GM18907 (cell line): ENCODE measurements at regions not wholly inside any gene's neighbourhood (a gene's known extent, or its start where the extent isn't known, plus 50 kb on each side); places are given as distances from the start of the nearest gene placed in this dataset.
A peak's percentile ranks its signal among the peaks of the same experiment; 100 is the strongest.

Experiments used
- ATAC-seq: cut with Tn5 transposase; IDR thresholded peaks from one replicate; pipeline ENCODE4 v1.9.1; 2021; ENCODE audit warnings: mild to moderate bottlenecking, moderate library complexity; ENCODE audit not compliant: unreplicated experiment

DNA sequence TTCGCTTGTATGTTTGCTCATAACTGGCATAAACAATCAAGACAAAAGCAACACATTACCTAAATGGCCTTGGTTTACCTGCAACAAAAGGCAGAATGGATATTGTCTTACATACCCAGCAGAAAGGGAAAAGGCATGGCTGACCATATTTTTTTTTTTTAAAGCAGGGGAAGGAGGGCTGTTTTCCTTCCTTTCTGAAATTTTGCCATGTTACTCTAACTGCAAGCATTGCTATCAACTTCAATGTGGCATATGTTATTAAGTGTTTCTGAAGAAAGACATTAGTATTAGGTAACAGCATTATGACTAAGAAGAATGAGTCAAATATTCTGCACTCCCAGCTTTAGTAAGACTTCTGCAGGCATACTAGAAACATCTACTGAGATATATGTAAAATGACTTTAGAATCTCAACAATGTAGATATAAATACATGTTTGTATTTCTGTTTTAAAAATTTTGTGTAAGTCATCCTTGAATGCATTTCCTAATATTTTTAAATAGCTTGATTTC is 512.6 kb upstream of the FAM241A start:
- no peak for ATAC-seq

DNA sequence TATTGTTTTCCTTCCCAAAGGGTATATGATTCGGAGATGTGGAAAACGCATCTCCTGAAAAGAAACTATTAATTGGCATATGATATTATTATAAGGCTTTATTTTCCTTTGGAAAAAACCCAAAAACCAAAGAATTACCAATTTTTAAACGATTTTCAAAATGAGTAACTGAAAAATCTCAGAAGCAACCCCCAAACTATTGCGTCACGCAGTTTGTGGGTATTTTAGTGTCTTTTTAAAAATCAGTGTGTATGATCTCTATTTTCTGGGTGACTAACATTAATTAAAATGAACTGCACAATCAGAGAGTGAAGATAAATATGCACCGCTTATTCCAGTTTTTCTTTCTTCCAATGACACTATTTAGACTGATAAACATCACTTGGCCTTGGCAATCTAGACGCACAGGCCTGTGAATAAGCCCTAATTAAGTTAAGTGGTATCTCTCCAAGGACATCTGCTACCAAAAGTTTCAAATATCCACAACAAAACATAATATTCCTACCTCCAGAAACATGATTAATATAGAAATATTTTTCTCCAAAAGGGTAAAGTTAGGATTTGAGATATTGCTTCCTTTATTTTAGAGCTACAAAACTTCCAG is 511.5 kb upstream of the FAM241A start:
- ATAC-seq = no peak

DNA sequence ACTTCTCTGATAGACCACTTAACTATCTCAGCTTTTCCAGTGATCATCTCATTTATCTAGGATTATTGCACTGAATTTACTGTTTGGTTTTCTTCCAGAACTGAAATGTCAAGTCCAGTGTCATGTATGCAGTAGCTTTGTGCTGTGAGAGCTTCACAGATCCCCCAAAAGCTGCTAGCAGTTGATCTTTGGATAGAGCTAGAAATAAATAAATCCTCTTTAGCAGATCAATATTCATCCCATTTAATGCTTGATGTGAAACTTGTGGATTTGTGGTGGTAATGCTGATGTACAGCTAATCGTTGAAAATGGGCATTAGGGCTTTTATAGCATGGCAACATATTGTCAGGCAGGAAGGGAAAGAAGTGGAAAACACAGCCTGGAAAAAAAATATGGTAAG is 509.6 kb upstream of the FAM241A start:
- ATAC-seq = no peak

DNA sequence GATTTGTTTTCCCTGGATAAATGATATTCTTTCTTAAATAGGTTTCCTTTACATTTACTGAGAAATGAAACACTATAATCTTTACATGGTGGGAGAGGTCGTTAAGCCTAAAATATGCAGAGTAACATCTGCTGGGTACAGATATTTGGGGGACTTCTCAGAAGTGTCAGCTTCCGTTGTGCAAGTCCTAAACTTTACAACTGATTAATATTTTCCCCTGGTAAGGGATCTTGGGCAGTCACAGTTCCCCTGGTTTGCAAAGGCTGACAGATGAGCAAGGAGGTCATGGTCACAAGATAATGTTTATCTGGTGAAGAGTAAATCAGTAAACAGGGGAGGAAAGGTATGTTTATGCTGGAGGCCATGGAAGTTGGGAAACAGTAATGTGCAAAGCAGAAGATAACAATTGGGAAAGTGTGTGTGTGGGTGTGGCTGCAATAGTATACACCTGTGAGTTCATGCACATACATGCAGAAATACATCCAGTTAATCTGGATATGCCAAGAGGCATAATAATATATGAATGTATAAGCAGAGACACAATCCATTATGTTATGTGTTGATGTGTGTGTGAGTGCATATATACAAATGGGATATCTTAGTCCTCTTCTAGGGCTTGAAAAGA is 508.2 kb upstream of the FAM241A start:
- no peak for ATAC-seq

DNA sequence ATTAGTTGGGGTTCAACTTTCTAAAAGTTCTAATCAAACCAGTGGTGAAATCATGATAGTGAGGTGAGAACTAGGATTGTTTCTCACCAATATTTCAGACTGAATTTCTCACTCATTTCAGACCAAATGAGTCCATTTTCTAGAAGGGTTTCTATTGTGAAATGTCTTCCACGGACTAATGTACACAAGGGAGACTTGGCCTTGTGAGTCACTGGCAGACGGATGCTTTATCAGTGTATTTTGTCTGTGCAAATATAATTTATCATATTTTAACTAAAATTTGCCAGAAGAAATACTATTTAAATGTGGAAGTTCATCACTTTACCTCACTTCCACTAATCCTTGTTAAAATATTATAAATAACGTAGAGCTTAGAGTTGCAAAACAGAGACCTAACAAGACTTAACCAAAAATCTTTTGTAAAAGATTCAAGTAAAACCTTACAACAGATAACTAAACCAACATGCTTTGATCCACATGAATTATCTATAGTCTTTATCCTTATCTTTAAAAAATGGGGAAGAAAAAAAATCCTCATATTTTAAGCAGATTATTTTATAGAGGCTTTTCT is 506.0 kb upstream of the FAM241A start:
- no peak for ATAC-seq

DNA sequence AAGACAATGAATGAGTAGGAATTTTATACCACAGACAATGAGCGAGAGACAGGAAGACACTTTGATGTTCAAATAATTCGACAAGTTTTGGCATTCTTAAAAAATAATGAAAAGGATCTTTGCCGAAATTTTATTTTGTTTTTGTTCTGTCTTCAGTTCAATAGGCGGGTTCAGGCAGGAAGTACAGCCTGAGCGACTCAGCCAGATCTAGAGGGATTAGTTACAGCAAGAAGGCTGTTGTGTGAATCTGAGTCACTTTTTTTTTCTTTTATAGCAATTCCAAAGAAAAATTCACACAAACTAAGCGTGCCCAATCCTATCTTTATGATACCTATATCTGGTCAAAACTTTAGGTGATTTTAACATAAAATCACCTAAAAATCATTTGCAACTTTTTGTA is 505.4 kb upstream of the FAM241A start:
- no peak for ATAC-seq

DNA sequence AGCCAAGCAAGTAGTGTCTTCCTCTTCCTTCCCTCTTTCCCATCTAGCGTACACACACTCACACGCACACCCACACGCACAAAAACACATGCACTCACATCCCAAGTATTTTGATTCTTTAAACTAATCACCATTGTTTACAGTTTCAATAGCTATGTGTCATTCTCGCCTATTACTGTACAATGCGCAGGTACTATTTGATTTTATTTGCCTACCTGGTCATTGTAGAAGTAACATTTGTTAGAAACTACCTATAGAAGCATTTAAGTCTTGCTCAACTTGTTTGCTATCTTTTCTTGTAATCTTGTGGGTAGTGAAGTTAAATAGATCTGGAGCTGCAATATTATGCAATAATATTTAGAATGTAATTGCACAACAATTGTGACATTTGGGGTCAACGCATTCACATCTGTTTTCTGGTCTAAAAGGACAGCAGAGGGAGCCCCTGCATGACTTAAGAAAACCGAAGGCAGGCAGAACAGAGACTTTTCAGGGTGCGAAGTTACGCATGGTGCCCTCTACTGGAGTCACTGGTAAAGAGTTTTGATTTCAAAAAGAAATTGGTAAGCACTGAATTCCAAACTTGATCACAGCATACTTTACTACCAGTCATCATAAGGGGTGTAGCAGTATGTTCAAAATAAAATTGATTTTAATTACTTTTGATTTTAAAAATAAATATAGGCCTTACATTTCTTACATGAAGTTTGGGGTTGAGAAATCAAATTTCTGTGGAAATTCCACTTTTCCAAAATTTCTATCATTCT is 503.3 kb upstream of the FAM241A start:
- ATAC-seq = peak; percentile 97

DNA sequence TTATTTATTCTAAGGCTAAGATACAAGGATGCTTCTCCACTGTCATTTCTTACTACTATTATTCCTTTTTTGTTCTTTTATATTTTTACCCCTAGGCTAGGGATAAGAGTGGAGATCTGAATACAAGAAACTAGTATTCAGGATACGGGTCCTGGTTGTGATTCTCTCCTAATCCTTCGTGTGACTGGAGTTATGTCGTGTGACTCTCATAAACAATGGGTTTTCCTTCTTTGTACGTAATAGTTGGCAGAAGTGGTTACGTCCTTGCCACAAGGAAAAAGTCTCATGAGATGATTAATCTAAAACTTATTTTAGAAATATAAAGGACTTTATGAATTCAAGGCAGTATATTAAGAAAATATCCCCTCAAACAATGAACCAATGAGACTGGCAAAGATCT is 497.2 kb upstream of the FAM241A start:
- no peak for ATAC-seq

DNA sequence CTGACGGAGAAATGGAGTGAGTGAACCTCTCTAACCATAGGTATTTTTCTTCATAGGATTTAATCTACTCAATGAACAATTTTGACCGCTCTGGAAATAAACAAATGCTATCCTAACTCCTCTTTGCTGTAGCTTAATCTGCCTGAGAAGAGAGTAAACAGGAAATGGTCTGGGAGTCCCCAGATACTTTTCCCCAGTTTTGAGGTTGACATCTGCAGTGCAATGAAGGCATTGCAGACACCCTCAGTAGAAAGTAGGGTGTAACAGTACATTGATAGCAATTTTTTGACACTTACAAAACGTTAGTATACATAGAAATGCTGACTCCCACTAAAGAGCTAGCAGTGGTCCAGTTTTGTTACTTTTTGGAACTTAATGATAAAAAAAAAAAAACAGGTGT is 495.9 kb upstream of the FAM241A start:
- ATAC-seq = peak; percentile 83

DNA sequence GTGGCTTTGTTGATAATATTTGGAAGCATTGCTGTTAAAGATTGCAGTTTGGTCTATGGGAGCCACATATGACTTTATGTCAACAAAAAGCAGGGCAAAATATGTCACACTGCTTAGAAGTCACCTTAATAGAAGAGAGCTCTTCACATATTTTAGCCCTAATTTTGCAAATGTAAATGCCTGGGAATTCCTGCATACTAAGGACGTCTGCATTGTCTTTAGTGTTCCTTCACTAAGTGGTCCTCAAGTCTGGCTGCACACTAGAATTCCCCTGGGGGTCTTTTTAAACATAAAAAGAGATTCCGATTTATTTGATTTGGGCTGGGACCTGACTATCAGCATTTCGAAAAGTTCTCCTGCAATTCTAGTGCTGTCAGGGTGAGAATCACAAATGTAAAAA is 495.1 kb upstream of the FAM241A start:
- ATAC-seq = no peak

DNA sequence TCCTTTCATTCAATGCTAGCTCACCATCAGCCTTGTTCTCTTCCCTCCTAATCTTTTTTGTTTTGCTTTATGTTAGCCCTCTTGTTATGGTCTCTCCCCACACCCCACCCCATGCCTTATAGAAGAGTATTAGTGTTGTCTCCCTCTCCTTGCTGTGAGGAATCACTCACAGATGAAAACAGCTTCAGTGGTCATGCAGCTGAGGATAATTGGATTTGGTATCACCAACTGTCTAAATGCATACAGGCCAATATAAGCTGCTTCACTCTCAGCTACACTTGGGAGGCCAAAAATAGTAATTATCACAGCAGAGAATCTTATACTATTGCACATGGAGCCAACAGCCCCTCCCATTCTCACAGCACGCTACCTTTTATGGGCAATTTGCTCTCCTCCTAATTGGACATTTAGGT is 494.6 kb upstream of the FAM241A start:
- ATAC-seq = no peak

DNA sequence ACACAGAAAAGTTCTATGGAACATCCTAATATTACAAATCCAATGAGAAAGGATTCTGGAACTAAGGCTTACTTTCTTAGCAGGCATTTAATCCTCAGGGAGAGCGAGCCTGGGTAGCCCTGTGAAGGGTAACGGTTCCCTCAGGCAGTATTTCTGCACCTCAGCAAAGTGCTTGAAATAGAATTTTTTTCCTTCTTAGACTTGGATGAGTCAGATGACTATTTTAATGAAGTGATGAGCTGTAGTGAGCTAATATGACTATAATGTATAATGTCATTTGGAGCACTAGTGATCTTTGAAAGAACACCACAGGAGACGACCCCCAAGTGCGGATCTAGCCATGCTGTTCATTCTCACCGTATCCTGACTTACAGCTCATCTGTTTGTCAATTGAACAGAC is 493.0 kb upstream of the FAM241A start:
- ATAC-seq = no peak

DNA sequence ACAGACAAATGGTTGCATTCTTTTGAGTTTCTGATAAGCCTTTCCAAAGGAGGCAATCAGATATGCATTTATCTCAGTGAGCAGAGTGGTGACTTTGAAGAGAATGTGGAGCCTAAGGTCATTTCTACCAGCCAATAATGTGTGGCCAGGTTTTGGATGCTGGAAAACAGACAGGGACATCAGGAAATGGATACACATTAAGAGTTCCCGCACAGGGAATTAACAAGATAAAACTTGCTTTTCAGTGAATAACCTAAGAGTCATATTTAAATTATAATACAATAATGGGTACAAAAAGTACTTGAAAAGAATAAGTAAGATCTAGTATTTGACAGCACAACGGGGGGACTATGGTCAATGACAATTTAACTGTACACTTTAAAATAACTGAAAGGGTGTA is 492.3 kb upstream of the FAM241A start:
- no peak for ATAC-seq

DNA sequence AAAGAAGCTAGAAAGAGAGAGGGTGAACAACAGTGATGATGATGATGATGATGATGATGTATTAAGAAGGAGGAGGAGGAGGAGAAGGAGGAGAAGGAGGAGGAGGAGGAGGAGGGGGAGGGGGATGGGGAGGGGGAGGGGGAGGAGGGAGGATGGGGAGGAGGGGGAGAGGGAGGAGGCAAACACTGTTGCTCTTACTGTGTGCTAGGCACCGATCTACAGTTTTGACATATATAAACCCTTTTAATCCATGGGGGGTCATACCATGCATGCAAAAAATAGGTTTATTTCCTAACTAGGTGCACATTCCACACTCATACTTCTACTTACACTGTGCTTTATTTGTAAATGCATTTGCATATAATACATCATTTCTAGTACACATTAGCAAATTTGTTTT is 482.8 kb upstream of the FAM241A start:
- no peak for ATAC-seq

DNA sequence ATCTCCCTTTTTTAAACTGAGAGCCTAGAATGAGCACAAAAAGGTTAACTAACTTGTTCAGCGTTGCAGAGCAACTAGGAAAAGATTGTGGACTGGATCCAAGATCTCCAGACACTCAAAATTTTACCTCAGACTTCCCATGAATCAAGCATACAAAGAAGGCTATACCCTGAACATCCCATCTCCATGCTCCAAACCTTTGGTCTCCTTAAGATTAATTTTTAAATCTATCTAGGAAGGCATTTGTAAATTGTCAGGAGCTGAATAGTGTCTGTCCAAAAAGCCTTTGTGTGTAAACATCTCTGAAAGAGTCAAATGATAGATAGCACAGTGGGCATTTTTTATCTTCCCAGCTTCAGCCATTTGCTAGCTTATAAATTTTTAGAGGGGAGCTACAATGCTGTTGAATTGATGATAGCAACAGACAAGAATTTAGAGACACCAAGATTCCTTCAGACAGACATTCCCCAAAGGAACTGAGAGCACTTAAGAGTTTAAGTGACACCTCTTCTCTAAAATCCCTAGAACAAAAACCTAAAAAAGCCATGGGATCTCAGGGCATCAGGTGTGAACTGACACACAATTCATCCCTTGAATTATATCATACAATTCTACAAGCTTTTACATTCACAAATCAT is 480.8 kb upstream of the FAM241A start:
- no peak for ATAC-seq

DNA sequence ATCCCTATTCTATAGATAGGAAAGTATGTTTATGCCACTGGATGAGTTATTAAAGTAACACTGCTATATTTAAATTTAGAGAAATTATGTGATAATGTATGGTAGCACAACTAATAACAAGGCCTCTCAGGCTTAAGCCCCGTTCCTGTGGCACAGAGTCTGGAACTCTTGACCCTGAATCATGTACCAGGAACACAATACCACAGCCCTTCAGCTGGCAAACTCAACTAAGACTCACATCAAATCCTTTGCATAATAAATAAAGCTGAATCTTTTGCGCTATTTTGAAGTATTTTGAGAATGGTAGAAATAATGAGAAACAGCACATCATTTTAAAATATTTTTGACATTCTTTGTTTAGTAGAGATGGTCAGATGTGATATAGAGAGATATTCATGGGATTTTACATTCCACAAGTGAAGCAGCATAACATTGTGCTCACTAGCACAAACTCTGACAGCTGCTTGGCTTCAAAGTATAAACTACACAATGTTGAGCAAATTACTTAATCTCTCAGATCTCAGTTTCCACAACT is 478.4 kb upstream of the FAM241A start:
- no peak for ATAC-seq

DNA sequence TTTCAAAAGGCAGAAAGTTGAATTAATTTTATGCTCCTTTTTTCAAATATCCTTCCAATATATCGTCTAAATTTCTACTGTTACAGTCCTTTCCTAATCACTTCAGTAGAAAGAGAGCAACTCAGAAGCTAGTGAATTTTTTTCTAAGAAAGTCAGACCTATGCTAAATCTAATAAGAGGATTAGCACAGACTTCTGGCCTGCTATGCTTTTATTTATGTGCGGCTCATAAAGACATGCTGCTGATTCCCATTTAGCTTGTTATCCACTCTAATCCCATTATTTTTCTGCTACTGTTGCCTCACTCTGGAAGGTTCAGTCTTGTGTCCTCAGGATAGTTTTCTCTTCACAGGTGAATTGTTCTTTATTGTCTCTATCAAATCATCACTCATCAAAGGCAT is 473.5 kb upstream of the FAM241A start:
- ATAC-seq = no peak

DNA sequence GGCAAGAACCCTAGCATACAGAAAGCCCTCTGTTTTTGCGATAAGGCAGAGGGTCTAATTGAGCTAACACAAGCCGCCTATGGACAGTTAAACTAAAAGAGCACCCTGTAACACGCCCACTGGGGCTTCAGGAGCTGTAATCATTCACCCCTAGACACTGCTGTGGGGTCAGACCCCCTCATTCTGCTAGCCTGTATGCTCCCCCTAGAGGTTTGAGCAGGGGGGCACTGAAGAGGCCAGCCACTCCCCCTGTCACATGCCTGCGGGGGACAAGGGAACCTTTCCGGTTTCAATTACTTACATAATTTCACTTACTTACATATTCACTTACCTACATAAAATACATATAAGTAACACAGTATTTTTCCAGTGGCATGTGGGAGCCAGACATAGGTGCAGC is 469.5 kb upstream of the FAM241A start:
- ATAC-seq = no peak

DNA sequence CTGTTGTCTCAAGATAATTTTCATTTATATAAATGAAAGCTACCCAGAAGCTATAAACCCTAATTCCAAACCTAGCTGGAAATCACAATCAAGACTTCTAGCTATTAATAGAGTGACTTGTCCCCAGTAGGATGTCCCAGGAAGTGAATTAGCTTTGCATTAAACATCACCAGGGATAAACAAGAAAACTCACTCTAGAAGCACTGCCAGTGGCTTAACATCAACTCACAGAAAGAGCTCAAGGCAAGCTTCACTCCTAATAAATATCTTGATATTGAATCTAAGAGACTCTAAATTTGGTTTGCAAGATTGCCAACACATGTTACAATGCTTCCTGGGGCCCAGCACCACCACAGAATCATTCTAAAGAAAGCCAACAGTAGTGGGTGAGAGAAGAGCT is 468.7 kb upstream of the FAM241A start:
- no peak for ATAC-seq

DNA sequence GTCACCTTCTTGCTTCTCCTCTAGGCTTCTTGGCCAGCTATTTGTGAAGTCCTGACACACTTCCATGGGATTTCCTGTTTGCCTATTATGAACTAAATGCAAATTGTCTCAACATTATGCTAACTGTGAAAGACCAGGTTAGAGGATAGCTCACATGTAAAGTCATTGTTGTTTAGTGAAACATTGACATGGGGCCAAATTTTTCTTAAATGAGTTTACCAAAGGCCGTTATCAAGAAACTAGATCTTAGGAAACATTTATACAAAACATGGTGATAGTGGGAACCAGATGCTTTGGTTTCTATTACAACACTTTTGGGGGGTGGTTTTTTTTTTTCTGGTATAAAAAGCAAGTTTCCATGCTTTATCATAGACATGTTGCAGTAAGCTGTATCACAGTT is 466.8 kb upstream of the FAM241A start:
- no peak for ATAC-seq

DNA sequence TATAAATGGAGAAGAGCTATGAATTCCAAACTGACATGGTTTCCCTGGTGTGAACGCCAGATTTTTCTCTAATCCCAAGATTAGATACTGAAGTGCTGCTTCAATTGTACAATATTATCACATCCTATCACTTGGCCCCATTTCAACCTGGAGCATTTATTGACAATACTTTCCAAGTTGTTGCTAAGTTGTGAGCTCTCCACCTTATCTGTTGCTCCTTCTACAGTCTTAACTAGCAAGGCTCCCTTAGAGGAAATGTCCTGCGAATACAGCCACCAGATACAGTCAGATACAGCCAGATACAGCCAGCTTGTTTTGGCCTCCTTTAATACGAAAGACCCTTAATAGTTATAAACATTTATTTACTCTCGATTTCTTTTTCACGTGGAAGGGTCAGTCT is 466.3 kb upstream of the FAM241A start:
- ATAC-seq = no peak
